HG03108 (cell line): ENCODE measurements at regions not wholly inside any gene's neighbourhood (a gene's known extent, or its start where the extent isn't known, plus 50 kb on each side); places are given as distances from the start of the nearest gene placed in this dataset.

Experiments used
- ATAC-seq: cut with Tn5 transposase; IDR thresholded peaks from one replicate; pipeline ENCODE4 v1.9.1; 2021; ENCODE audit warnings: moderate library complexity; ENCODE audit not compliant: unreplicated experiment

GRCh38 chr10:61356354-61356753, 96.8 kb downstream of the TMEM26 start:
- ATAC-seq, result no peak

DNA sequence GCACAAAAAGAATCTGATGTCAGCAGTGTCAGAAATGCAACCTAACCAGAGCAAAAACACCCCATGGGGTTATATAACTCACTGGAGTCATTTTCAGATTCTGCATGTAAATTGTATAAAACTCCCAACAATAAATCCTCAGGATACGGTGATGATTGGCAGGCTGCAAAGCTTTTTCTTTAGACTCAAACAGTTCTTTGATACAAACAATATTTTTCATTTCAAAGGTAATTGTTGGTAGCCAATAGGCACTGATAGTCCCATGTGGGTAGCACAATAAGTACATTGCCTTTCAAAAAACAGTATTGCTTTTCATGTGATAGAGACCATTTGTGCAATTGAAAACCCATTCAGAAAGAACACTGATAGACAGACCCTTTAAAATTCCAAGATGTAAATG, 98.0 kb downstream of the TMEM26 start:
- no peak for ATAC-seq

- no peak for ATAC-seq
Observed at GRCh38 chr10:61354401-61354975, 98.7 kb downstream of the TMEM26 start.

GRCh38 chr10:61350794-61351193, 102.4 kb downstream of the TMEM26 start:
- ATAC-seq, result no peak

DNA sequence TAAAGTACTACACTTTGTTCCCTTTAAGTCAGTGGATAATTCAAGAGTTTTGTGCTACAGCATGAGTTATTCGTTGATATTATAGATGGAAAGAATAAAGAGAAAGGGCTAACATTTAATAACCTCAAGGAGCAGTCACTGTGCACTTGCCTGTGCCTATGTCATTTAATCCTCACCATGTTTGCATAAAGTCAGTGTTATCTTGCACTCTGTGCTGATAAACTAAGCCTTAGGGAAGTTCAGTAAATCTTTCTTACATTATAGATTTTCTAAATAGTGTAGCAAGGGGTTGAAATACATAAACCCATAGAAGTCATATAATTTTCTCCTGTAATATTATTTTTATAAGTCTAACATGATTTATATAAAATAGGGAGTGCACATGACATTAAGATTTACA, 103.1 kb downstream of the TMEM26 start:
- ATAC-seq, result no peak

GRCh38 chr10:61346796-61347413, 106.3 kb downstream of the TMEM26 start:
- ATAC-seq, result no peak

GRCh38 chr10:61343796-61344195, 109.4 kb downstream of the TMEM26 start:
- no peak for ATAC-seq

DNA sequence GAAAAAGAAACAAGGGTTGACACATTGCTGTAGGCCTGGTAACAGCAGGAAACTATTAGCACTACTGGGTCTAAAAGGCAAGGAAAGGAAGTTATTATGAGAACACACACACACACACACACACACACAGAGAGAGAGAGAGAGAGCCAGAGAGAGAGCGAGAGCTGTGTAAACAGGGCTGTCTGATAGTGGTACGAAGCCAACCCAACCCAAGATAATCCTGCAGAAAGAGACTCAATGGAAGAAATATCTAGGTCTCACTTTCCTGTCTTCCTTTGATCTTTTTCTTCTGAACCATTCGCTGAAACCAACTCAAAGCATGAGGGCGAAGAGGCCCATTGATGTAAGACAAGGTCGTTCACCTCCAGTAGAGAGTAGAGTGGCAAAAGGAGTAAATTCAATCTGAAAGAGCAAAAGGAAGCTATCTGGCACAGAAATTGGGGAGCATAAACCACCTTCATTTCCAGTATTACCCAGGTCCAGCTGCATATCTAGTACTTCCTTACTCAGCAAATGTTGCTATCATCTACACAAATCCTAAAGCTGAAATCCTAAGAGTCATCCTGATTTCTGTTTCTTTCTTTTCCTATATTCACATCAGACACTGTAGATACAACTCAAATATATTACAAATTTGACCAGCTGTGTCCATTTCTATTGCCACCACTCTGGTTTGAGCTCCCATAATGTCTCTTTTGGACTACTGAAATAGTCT, 110.2 kb downstream of the TMEM26 start:
- no peak for ATAC-seq

GRCh38 chr10:61341008-61341407, 112.2 kb downstream of the TMEM26 start:
- no peak for ATAC-seq

DNA sequence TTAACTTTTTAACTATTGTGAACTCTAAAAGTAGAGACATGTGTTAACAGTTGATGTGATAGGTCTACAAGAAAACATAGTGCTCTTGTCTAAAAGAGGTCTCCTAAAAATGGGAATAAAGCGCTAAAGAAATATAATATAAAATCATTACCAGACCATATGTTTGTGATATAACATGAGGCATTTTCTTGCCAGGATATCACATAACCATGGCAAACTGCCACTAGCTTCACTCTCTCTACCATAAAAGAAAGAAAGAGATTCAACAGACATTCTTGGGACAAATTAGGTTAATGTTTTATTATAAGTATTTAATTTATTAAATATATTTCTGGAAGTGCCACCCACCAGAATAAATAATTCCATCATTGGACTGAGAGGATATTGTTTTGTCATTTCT, 115.0 kb downstream of the TMEM26 start:
- ATAC-seq, result no peak

GRCh38 chr10:61337741-61338140, 115.4 kb downstream of the TMEM26 start:
- ATAC-seq, result no peak

DNA sequence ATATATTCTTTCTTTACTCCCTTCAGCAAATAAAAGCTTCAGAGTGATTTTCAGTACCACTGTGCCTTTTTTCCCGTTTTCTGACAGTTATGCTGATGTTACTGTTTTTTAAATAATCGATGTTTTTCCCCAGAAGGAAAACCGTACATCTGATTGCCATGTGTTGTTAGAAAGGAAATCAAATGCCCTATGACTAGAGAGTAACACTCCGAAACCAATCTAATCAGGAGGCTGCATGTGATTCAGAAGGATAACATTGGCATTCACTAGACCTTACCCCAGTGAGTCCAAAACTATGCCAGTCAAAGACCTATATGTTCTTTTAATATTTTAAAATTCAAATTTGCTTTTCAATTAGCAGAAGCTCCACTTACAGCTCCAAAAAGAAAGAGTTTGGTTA, 116.3 kb downstream of the TMEM26 start:
- no peak for ATAC-seq

DNA sequence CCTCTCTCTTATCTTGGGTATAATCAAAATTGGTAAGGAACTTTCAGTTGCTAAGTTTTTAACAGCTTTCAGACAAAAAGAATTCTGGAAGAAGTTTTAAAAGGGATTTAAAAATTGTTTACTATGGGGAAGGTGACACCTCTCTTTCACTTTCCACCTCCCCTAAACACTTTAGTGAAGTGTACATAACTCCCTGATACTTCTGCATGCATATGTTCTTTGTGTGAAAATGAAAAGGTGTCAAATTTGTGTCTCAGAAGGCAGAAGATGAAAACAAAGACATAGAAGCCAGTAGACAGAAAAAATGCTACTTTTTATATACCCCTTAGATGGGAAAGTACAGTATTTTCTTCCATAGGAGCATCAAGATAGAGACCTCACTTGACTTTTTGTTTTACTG, 117.8 kb downstream of the TMEM26 start:
- ATAC-seq, result no peak

DNA sequence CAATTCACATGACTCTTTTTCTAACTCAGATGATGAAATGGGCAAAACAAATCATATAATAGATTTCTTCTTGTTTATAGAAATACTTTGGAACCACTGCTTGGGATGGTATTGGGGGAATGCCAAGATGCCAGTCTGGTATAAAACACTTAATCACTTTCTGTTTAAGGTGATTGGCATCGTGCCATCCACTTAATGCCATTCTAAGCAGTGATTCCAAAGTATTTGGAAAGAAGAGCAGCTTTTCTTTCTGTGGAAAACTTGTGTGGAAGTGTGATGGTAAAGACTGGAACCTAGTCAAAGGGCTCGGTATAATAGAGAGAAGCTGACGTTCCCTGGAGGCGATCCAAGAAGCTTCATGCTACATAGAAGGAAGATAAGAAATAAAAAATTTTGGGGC, 120.6 kb downstream of the TMEM26 start:
- no peak for ATAC-seq

DNA sequence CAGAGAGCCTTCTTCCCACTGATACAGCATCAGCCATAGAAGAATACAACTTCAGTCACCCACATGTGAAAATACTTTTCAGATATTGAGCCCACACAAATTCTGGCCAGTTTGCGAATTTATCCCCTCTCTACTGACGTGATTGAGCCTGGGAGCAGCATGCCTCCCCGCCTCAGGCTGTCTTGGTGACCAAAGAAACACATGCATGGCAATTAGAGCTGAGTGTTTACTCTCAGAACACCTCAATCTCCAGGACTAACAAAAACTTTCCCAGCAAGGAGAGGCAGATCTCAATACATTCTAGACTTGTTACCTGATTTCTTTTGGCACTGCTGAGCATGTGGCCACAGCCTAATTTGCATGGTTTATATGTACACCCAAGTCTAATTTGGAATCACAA, 122.5 kb downstream of the TMEM26 start:
- ATAC-seq, result no peak

- peak; percentile 91 for ATAC-seq
Observed at GRCh38 chr10:61329854-61330253, 123.3 kb downstream of the TMEM26 start.

- ATAC-seq, result no peak
Observed at GRCh38 chr10:61325223-61325960, 127.8 kb downstream of the TMEM26 start.

DNA sequence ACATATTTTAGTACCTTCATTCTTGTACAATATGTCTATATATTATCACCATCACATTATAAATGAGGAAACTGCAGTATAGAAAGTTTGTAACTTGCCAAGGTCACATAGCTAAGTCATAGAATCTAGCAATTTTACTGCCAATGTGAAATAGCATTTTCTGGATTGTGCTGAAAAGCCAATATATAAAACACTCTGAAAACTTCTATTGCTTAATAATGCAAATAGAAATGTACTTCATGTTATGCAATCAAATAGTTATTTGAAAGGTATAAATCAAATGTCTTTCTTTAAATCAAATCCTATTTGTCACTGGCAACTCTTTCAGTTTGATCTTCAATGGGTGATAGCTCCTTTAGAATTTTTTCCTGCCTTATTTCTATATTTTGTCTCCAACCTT, 129.5 kb downstream of the TMEM26 start:
- no peak for ATAC-seq

GRCh38 chr10:61321041-61321857, 131.9 kb downstream of the TMEM26 start:
- ATAC-seq, result no peak

DNA sequence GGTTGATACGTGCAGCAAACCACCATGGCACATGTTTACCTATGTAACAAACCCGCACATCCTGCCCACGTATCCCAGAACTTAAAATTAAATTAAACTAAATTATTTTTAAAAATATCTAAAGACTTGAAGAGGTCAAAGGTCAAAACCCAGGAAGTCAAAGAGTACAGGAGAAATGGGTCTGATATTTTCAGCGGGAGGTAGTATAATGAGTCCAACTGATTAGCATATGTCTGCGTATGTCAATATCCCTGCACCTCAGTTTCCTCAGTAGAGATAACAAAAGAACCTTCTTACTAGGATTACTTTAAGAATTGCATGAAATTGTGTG, 133.0 kb downstream of the TMEM26 start:
- ATAC-seq, result no peak
